ENCODE measurements at regions not wholly inside any gene's neighbourhood (a gene's known extent, or its start where the extent isn't known, plus 50 kb on each side); places are given as distances from the start of the nearest gene placed in this dataset.

GRCh38 chr3:166498446-166498845, 661.2 kb upstream of the BCHE start:
- Histone ChIP-seq H4K20me1 (ENCODE audit: insufficient read depth, low read length) (no peaks in the 10 kb centered on the region), H3K9ac (ENCODE audit: low read depth, low read length) (no peak overlapping the region), H3K4me1 (ENCODE audit: control insufficient read depth, insufficient read depth, low read length) (no peaks in the 10 kb centered on the region), H3K23ac (ENCODE audit: low read depth, low read length) (no peak overlapping the region), H3K79me1 (ENCODE audit: low read depth in 1 of 2, low read length in 2 of 2) (no peaks in the 10 kb centered on the region), H3K4me2 (ENCODE audit: low read depth, low read length) (no peak overlapping the region), H3K14ac (replicated peaks; ENCODE audit: low read depth, low read length) (no peak overlapping the region), H2BK20ac (ENCODE audit: low read depth, low read length) (no peak overlapping the region), H3K18ac (ENCODE audit: low read depth, low read length) (no peak overlapping the region), H2BK5ac (ENCODE audit: low read depth, low read length, poor library complexity, severe bottlenecking) (no peak overlapping the region), H3K36me3 (ENCODE audit: control insufficient read depth, insufficient read depth, low read length) (no peaks in the 10 kb centered on the region), H4K5ac (ENCODE audit: low read depth, low read length) (no peak overlapping the region), H3K9me1 (ENCODE audit: insufficient read depth, low read length) (no peaks in the 10 kb centered on the region), H4K8ac (ENCODE audit: low read depth in 2 of 2, low read length in 2 of 2) (no peak overlapping the region), H2BK120ac (ENCODE audit: low read depth, low read length) (no peak overlapping the region), H3K27me3 (ENCODE audit: control insufficient read depth, insufficient read depth, low read length) (no peaks in the 10 kb centered on the region), H2AFZ (replicated peaks; ENCODE audit: low read length, poor library complexity) (no peak overlapping the region), H2AK5ac (ENCODE audit: low read depth, low read length) (no peak overlapping the region), H3K4ac (ENCODE audit: low read depth, low read length) (no peak overlapping the region), H3K9me3 (ENCODE audit: control insufficient read depth, insufficient read depth, low read length) (no peaks in the 10 kb centered on the region), H3K4me3 (ENCODE audit: insufficient read depth, low read depth, low read length) (no peak overlapping the region), H3K27ac (ENCODE audit: insufficient read depth, low read length) (no peak overlapping the region), H2BK15ac (ENCODE audit: low read depth, low read length) (no peak overlapping the region), H4K91ac (ENCODE audit: insufficient read depth, low read depth, low read length) (no peak overlapping the region), H3K56ac (ENCODE audit: extremely low read depth, insufficient read depth, low read length) (no peak overlapping the region), H2AK9ac (replicated peaks; ENCODE audit: low read depth, low read length, poor library complexity) (no peak overlapping the region)
- intact Hi-C loops (cut with micrococcal nuclease) = no loop called here
- ChIA-PET POLR2A (ENCODE audit: unreplicated experiment) (no interaction called here), CTCF (no interaction called here)
- dilution Hi-C loops (cut with HindIII; ENCODE audit: low sequenced_read_pairs, unreplicated experiment) = no loop called here
- no peak for TF ChIP-seq NFE2L2 (IDR thresholded peaks at IDR 0.05; ENCODE audit: low read depth, low read length)
- ATAC-seq (ENCODE audit: low read depth) = no peak
- in situ Hi-C loops (cut with MboI; ENCODE audit: low sequenced_read_pairs) = no loop called here
- no CpG with 5 or more reads among the region's 3 CpGs for WGBS, 2 experiments (ENCODE audit: extremely low coverage in 2 of 2, insufficient read length in 1 of 2)
- no peak for DNase-seq
- BruUV-seq (replicated peaks) = no TSS peak

Data from IMR-90 (cell line).